Cerebellar nuclear complex (tissue), 1 donor: ENCODE measurements at regions not wholly inside any gene's neighbourhood (a gene's known extent, or its start where the extent isn't known, plus 50 kb on each side); places are given as distances from the start of the nearest gene placed in this dataset.

ENCODE experiments used
- DNase-seq, 2 experiments: peaks; one replicate each; lab custom pipeline; 2025; lab: John Stamatoyannopoulos, UW

GRCh38 chr1:181142096-181142958, 53.8 kb downstream of the IER5 start:
- DNase-seq, result peak; percentile 21 to 65

DNA sequence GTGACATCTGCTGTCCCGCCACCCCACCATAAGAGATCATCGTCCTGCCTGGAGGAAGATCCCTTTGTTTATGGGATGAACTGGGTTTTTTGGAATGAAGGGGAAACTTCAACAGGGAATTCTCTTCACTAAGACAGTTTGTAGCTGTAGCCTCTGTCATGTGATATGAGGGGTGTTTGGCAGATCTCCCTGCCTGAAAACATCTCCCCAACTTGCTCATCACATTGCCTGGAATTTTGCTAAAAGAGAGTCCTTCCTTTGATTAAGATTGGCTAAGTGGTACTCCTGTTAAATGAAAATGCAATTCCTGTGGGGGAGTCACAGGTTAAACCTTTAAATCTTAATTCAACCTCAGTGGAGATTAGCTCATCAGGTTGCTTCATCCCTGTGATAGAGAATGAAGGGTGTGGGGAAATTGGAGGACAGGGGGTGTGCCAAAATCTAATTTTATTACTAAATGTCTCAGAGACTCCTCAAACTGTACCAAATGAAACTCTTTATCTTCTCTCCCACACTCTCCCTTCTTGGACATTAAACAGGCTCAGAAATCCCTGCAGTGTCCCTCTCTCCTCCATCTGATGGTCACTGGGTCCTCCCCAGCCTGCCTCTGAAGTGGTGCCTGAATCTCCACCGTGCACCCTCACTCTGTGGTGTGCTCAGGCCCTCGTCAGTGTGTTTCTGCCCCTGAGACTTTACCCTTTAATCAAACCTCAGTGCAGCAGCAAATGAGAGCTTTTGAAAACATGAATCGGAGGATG, 54.8 kb downstream of the IER5 start:
- DNase-seq, result no peak

DNA sequence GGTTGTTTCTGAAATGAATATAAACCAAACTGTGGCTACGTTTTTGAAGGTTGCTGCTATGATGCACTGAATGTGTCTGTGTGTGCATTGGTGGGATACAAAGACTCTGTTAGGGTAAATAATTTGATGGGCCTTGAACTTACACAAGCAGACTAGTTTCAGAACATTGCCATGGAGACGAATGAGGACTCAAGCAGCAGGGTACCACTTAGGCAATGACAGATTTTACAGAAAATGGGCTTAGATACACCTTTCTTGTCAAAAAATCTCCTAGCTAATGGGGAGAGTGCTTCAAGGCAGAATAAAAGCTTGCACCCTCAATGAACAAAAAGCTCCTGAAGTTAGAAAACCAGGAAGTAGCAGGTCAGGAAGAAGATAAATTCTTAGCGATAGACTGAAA, 55.7 kb downstream of the IER5 start:
- DNase-seq, result no peak

GRCh38 chr1:181148636-181149035, 60.1 kb downstream of the IER5 start:
- no peak for DNase-seq

- no peak for DNase-seq
Observed at GRCh38 chr1:181149326-181150125, 61.0 kb downstream of the IER5 start.

DNA sequence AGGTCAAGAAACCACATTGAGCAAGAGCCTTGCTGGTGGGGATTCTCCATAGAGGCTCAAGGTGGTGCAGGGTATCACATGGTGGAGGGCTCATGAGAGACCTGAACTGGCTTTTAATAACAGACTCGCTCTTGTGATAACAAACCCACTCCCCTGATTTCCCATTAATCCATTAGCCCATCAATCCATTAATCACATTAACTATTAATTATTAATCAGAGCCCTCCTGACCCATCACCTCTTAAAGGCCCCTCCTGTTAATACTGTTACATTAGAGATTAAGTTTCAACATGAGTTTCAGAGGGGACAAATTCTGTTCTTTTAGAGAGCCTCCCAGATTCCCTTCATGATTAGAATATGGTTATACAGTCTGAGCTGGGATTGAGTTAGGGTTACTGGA, 61.8 kb downstream of the IER5 start:
- no peak for DNase-seq

GRCh38 chr1:181150842-181151241, 62.3 kb downstream of the IER5 start:
- DNase-seq, result no peak

DNA sequence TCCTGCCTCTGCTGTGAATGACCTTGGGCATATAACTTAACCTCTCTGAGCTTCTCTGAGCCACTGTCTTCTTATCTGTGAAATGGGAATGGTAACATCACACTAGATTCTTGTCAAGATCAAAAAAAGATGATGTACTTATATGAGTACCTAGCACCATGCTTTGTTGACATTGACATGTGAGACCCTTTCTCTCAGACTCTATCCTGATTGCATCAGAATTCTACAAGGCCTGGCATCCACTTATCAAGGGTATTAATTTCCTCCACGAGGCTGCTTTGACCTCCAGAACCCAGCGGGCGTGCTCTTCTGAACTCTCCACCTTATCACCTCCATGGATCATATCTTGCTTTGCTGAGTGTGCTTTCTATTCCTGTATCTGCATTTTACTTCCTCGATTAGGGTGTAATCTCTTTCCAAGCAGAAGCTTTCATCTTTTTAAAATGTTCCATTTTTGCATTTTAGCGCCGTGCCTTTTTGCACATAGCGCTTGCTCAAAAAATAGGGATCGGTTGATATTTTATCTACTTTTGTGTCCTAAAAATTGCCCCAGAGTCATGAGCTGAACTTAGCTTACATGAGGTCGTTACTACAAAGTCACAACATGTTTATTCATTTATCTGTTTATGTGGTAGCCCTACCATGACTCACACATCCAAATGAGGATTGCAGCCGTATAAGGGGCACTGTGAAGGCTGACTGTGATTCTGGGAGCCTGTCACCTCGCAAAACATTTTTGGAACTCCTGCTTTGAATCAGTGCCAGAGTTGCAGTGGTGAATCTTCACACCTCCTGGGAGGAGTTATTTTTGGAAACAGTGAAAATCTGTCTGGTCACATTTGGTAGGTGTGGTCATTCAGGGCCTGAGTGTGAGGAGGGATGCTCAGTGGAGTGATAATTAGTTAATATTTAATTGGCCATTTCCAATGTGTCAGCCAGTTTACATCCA, 63.2 kb downstream of the IER5 start:
- no peak for DNase-seq

DNA sequence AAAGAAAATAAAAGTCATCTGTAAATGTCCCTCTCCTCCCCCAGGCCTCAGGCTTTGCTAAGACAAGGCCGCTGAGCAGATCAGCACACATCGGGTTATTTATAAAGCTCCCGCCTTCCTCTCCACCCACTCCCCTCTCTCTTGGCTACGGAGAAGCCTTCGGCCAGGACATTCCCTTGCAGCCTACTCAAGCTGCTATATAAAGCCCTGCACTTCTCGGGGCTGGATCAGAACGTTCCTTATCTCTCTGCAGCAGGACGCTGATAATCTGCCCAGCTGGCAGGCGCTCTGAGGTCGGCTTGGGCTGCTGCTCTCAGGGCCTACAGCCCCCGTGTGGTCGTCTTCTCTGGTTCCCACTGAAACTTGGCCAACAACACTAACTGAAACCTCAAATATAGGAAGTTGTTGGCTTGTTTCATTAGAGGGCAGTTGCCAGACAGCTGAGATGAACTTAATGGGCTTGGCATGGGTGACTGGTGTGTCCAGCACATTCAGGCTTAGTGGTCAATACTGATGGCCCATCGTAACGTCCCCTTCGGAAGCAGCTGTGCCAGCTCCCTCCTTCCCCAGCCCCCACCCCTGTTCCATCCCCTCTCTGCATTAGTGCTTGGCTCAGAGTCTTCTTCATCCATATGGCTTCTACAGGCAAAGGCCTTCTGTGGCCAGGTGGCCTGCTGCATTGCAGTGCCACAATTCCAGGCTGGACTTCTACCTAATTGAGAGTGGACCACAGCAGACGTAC, 64.6 kb downstream of the IER5 start:
- DNase-seq, result peak; percentile 66 to 71

DNA sequence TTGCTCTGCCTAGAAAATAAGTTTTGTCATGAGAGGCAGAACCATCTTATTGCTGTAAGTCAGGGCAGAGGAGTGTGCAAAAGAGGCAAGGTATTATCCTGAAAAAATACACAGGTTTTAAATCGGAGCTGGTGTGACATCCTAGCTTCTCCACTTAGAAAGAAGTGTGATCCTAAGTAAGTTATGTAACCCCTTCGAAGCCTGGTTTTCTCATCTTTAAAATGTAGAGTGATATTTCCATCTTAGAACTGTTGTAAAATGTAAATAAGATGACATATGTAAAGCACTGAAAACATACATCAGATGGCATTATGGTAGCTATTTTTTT, 65.1 kb downstream of the IER5 start:
- no peak for DNase-seq

DNA sequence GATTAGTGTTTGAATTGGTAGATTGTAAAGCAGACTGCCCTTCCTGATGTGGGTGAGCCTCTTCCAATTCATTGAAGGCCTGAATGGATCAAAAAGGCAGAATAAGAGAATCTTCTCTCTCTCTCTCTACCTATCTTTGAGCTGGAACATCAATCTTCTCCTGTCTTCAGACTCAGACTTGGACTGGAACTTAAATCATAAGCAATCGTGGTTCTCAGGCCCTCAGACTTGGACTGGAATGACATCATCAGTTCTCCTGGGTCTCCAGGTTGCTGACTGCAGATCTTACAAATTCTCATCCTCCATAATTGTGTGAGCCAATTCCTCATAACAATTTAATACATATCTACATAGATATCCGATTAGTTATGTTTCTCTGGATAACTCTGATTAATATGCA, 66.8 kb downstream of the IER5 start:
- DNase-seq, result no peak

- DNase-seq, result no peak
Observed at GRCh38 chr1:181159451-181160140, 71.1 kb downstream of the IER5 start.

DNA sequence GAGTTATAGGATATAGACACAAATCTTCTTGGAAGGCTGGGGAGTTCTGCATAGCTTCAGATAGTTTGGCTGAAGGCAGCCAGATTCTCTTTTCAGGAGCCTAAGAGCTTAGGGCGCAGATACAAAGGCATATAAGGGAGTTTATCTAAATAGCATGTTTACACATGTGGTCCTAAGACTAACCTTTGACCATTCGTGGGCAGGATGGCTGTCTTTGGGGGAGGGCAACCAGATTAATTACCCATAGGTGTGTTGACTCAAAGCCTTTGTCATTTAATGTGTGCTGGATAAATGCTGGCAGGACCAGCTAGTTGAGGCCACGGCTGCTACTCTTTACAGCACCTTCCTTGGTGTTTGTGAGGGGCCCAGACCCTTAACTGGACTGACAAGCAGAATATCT, 71.8 kb downstream of the IER5 start:
- DNase-seq, result no peak

- DNase-seq, result no peak
Observed at GRCh38 chr1:181160998-181161870, 72.7 kb downstream of the IER5 start.

- DNase-seq, result no peak
Observed at GRCh38 chr1:181163662-181164061, 75.2 kb downstream of the IER5 start.

GRCh38 chr1:181166377-181167196, 78.1 kb downstream of the IER5 start:
- DNase-seq, result peak in 1 of 2 experiments; percentile 59

GRCh38 chr1:181169281-181169865, 80.9 kb downstream of the IER5 start:
- no peak for DNase-seq

GRCh38 chr1:181170194-181170593, 81.7 kb downstream of the IER5 start:
- no peak for DNase-seq
